Left kidney (tissue), 1 donor: ENCODE measurements at regions not wholly inside any gene's neighbourhood (a gene's known extent, or its start where the extent isn't known, plus 50 kb on each side); places are given as distances from the start of the nearest gene placed in this dataset.

Experiments used
- DNase-seq: peaks from one replicate; pipeline ENCODE4 v3.0.0-alpha.2; 2013

DNA sequence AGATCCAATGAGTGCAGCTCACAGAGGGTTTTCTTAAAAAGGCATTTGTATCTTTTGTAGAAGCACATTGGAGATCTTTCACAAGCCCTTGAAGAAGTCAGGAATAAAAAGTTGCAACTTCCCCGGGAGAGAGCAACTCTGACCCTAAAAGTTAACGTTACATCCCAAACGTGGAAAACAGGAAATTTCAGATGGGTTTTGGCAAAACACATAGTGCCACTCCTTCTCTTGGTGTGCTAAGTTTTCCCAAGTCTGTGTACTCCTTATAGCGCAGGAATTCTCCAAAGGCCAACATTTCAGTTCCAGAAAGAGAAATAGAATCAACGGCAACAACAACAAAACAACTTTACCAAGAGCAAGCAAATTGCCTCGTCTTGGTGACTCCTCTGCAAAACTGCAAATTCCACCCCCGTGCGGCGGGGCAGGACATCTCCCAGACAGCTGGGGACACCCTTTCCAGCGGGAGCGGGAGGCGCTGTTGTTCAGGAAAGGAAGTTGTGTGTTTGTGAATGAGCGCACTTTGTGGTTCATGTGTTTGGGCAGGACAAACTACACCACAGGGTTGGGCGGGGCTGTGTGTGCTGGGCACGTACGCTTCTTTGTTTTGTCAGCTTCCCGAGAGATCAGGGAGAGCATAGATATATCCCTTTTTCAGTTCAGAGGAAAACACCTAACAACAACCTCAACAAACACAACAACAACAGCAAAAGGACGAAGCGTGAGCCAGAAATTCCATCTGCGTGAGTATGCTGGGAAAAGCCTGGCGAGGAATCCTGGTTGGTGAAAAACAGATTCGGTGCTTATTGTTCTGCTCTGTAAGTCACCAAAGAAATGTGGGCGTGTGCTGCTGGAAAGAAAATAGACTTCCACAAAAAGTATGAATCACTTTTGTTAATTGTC, 294.7 kb upstream of the PITRM1 start:
- DNase-seq, result no peak

GRCh38 chr10:3465406-3465891, 292.9 kb upstream of the PITRM1 start:
- no peak for DNase-seq

- no peak for DNase-seq
These were observed 292.3 kb upstream of the PITRM1 start for GRCh38 chr10:3464760-3465405.

DNA sequence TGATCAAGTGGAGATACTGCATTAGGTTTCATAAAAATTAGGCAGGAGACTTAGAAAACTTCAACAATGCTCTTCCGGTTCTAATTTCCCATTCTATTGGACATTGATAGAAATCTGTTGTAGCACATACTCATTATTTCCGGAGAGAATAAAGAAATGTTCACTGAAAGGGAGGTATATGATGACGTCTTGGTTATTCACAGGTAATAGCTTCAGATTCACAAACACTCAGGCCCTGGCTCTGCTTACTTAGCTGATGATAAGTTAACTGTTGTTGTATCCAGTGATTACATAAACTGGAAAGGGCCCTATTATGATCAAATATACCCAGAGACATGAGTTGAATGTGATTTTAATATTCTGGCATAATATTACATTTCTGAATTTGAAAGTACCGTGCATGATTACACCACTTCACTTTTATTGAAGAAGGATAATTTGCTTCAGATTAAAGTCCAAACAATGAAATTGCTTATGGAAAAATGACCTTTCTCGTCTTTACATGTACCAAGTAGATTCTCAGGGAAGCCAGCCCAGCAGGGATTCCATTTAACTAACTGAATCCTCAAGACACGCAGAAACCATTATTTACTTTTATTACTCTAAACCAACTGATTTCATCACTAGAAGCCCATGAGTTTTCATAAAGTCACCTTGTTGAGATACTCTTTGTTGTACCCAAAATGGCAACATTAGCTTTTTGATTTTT, 288.0 kb upstream of the PITRM1 start:
- no peak for DNase-seq

GRCh38 chr10:3455385-3456334, 283.1 kb upstream of the PITRM1 start:
- DNase-seq, result no peak

GRCh38 chr10:3452683-3453361, 280.2 kb upstream of the PITRM1 start:
- DNase-seq, result no peak

- no peak for DNase-seq
These were observed 279.6 kb upstream of the PITRM1 start for GRCh38 chr10:3452173-3452626.

GRCh38 chr10:3451516-3452172, 279.1 kb upstream of the PITRM1 start:
- DNase-seq, result no peak

- no peak for DNase-seq
These were observed 273.6 kb upstream of the PITRM1 start for GRCh38 chr10:3446221-3446620.

- DNase-seq, result no peak
These were observed 273.1 kb upstream of the PITRM1 start for GRCh38 chr10:3445648-3446047.

- DNase-seq, result no peak
These were observed 269.9 kb upstream of the PITRM1 start for GRCh38 chr10:3442451-3442990.

DNA sequence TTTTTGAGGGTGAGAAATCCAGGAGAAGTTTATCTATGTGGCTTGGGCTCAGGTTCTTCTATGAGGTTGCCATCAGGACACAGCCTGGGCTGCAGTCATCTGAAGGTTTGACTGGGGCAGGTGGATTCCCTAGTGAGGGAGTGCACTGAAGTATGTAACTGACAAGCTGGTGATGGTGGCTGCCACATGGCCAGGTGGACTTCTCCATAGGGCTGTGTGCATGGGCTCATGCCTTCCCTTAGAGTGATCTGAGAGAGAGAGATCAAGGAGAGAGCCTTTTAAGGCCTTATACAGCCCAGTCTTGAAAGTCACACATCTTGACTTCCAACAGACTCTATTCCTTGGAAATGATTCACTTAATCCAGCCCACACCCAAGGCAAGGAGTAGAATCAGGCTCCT, 266.6 kb upstream of the PITRM1 start:
- no peak for DNase-seq

- no peak for DNase-seq
These were observed 266.0 kb upstream of the PITRM1 start for GRCh38 chr10:3438606-3439005.

GRCh38 chr10:3435671-3436070, 263.1 kb upstream of the PITRM1 start:
- DNase-seq, result no peak

- DNase-seq, result no peak
These were observed 261.4 kb upstream of the PITRM1 start for GRCh38 chr10:3433988-3434387.

- DNase-seq, result no peak
These were observed 260.5 kb upstream of the PITRM1 start for GRCh38 chr10:3433131-3433530.

DNA sequence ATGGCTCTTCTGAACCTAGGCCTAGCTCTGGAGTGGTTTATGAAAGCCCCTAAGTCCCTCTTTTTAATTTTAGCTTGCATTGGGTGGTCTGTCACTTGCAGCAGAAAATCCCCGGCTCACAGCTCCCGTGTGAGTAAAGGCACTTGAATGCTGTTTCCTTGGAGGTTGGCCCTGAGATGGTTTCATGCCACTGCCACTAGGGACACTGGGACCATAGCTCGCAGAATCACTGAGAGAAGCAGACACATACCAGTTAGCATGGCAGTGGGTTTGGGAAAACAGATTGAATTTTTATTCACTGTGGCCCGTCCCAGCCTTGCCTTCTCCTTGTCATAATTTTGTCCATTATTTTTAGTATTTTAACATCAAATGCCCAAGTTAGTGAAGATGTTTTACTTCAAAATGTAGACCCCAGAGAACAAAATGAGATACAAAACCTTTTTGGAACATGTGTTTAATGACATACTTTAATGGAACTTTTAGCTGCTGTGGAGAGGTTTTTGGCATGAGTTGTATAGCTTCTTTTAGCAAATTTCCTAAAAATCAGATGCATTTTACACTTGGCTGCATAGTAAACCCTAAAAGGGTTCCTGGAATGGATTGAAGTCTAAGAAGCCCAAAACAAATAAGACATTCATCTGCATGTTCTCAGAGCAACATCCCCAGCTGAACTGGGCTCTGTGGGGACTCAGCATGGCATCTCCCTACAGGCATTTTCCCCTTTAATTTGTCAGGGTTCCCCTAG, 259.7 kb upstream of the PITRM1 start:
- DNase-seq, result no peak

- DNase-seq, result no peak
These were observed 257.9 kb upstream of the PITRM1 start for GRCh38 chr10:3430501-3430900.

DNA sequence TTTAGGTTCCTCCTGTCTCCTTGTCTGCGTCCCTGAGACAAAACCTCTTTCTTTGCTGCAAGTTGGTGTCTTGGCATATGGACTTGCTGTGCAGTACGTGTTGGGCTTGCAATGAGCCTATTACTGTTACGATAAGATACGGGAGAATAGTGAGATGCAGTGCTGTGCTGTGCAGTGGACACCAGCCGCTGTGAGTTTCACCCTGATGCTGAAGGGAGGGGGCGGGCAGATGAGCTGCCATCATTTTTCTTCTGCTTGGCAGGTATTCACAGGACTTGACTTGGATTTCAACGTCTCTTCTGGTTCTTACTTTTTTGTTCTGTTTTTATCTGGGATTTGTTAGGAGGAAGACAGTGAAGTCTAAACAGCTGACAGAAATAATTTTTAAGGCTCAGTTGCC, 257.1 kb upstream of the PITRM1 start:
- DNase-seq, result no peak
